ENCODE measurements at regions not wholly inside any gene's neighbourhood (a gene's known extent, or its start where the extent isn't known, plus 50 kb on each side); places are given as distances from the start of the nearest gene placed in this dataset.
"Not testable (repeated sequence)": the region's sequence is repeated elsewhere in the genome, so short reads cannot be mapped to it uniquely, and the experiment has no call there.

DNA sequence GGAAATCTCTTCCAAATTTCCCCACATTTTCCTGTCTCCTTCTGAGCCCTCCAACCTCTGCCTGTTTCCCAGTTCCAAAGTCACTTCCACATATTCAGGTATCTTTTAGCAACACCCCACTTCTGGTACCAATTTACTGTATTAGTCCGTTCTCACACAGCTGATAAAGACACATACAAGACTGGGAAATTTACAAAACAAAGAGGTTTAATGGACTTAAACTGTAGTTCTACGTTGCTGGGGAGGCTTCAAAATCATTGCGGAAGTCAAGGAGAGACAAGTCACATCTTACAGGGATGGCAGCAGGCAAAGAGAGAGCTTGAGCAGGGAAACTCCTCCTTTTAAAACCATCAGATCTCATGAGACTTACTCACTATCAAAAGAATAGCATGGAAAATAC is 122.0 kb downstream of the ALG1L2 start:
- TF ChIP-seq, protein P1, sequence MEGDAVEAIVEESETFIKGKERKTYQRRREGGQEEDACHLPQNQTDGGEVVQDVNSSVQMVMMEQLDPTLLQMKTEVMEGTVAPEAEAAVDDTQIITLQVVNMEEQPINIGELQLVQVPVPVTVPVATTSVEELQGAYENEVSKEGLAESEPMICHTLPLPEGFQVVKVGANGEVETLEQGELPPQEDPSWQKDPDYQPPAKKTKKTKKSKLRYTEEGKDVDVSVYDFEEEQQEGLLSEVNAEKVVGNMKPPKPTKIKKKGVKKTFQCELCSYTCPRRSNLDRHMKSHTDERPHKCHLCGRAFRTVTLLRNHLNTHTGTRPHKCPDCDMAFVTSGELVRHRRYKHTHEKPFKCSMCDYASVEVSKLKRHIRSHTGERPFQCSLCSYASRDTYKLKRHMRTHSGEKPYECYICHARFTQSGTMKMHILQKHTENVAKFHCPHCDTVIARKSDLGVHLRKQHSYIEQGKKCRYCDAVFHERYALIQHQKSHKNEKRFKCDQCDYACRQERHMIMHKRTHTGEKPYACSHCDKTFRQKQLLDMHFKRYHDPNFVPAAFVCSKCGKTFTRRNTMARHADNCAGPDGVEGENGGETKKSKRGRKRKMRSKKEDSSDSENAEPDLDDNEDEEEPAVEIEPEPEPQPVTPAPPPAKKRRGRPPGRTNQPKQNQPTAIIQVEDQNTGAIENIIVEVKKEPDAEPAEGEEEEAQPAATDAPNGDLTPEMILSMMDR (IDR thresholded peaks at IDR 0.05): not testable (repeated sequence)
- not testable (repeated sequence) for TF ChIP-seq POLR2A (IDR thresholded peaks at IDR 0.05)
